ENCODE measurements at regions not wholly inside any gene's neighbourhood (a gene's known extent, or its start where the extent isn't known, plus 50 kb on each side); places are given as distances from the start of the nearest gene placed in this dataset.

GRCh38 chr13:87147076-87147475, 524.1 kb upstream of the SLITRK5 start:
- DNase-seq, result no peak
- no peaks in the 10 kb centered on the region for H3K27me3 ChIP-seq (ENCODE audit: insufficient read depth in 3 of 3, low read length in 2 of 3)

GRCh38 chr13:87153371-87153770, 517.8 kb upstream of the SLITRK5 start:
- DNase-seq, result no peak
- 92 to 94% (median 93%) methylated on average over 3 of the region's 3 CpGs for WGBS, 3 donors
- TF ChIP-seq CTCF (IDR thresholded peaks at IDR 0.05), result no peak
- no peak overlapping the region for H3K4me3 ChIP-seq
- no peak for ATAC-seq
- H3K4me1 ChIP-seq, result no peaks in the 10 kb centered on the region
- H3K36me3 ChIP-seq (ENCODE audit: insufficient read depth in 1 of 2, low read depth in 1 of 2), result no peaks in the 10 kb centered on the region
- H3K27me3 ChIP-seq (ENCODE audit: insufficient read depth in 3 of 3, low read length in 2 of 3), result no peaks in the 10 kb centered on the region
- no peak overlapping the region for H3K27ac ChIP-seq
- intact Hi-C loops (cut with DNase I), result no loop called here
- H3K9me3 ChIP-seq, result no peaks in the 10 kb centered on the region

More at GRCh38 chr13:87147076-87147475, 524.1 kb upstream of the SLITRK5 start:
- H3K36me3 ChIP-seq (ENCODE audit: insufficient read depth in 1 of 2, low read depth in 1 of 2), result no peaks in the 10 kb centered on the region
- H3K4me1 ChIP-seq, result no peaks in the 10 kb centered on the region
- H3K4me3 ChIP-seq, result no peak overlapping the region
- no peak for TF ChIP-seq CTCF (IDR thresholded peaks at IDR 0.05)
- intact Hi-C loops (cut with DNase I), result no loop called here
- H3K9me3 ChIP-seq, result no peaks in the 10 kb centered on the region
- no peak overlapping the region for H3K27ac ChIP-seq
- ATAC-seq, result no peak

DNA sequence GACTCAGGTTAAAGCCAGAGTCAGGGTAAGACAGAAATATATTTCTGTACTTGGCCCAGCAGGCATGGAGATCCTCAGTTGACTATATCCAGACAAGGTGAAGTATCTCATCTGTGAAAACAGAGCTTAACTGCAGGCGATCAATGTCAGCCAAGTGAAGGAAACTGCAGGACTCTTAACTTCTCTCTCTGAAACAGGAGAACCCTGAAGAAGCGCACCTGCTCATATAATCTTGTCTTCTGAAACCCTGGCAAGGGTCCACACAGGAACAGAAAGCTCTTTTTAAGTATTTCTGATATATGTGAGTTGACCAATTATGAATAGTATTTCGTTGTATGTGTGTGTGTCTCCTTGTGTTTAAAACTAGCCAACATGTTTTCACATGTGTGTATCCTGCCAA, 504.8 kb upstream of the SLITRK5 start:
- TF ChIP-seq CTCF (IDR thresholded peaks at IDR 0.05), result no peak
- Histone ChIP-seq H3K27ac (no peak overlapping the region), H3K4me3 (no peak overlapping the region), H3K4me1 (no peaks in the 10 kb centered on the region), H3K27me3 (ENCODE audit: insufficient read depth in 3 of 3, low read length in 2 of 3) (no peaks in the 10 kb centered on the region), H3K9me3 (peaks cover 9% of the 10 kb centered on the region), H3K36me3 (ENCODE audit: insufficient read depth in 1 of 2, low read depth in 1 of 2) (no peaks in the 10 kb centered on the region)
- intact Hi-C loops (cut with DNase I), result no loop called here
- WGBS, 3 donors, result 71 to 77% (median 75%) methylated on average over 3 of the region's 3 CpGs
- ATAC-seq (no peak), DNase-seq (no peak)

DNA sequence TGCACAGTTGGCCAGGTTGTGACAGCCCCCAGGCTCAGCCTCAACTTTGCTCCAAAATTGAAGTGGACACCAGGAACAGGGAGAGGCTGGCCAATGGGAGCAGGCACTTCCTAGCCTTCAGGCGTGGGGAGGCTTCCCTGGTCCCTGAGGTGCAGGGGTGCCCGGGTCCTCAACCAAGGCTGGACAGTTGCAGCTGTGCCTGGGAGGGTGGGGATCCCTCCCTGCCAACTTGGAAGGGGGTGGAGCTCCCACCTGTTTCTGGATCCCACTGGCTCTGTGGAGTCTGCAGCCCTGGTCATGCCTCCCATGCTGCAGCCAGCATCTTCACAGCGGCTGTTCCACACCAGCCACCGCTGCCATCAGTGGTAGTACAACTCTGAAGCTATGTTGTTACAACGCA, 502.8 kb upstream of the SLITRK5 start:
- DNase-seq (no peak), ATAC-seq (no peak)
- no peaks in the 10 kb centered on the region for H3K4me1 ChIP-seq
- no peaks in the 10 kb centered on the region for H3K36me3 ChIP-seq (ENCODE audit: insufficient read depth in 1 of 2, low read depth in 1 of 2)
- no peak overlapping the region for H3K27ac ChIP-seq
- intact Hi-C loops (cut with DNase I), result no loop called here
- no peaks in the 10 kb centered on the region for H3K27me3 ChIP-seq (ENCODE audit: insufficient read depth in 3 of 3, low read length in 2 of 3)
- no peaks in the 10 kb centered on the region for H3K9me3 ChIP-seq
- TF ChIP-seq CTCF (IDR thresholded peaks at IDR 0.05), result no peak
- 86 to 93% (median 91%) methylated on average over 5 of the region's 5 CpGs for WGBS, 3 donors
- H3K4me3 ChIP-seq, result no peak overlapping the region

DNA sequence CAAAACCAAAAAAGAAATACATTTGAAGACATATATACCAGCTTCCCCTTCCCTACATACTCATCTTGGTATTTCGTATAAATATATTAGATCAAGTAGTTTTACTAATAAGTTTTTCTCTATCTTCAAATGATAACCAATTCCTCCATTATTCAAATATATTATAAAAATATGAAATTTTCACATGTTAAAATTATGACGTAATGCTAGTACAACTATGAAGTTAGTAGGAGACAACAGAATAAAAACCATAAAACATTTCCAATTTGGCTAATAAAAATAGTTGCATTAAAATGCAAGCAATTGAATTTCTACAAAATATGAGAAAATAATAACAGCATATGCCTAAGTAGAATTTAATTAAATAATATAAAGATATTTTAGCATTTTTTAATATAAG, 501.8 kb upstream of the SLITRK5 start:
- H3K4me1 ChIP-seq, result no peaks in the 10 kb centered on the region
- WGBS, 3 donors, result 93 to 97% (median 93%) methylated on average over 2 of the region's 2 CpGs
- no peaks in the 10 kb centered on the region for H3K27me3 ChIP-seq (ENCODE audit: insufficient read depth in 3 of 3, low read length in 2 of 3)
- no peak for TF ChIP-seq CTCF (IDR thresholded peaks at IDR 0.05)
- H3K27ac ChIP-seq, result no peak overlapping the region
- intact Hi-C loops (cut with DNase I), result no loop called here
- DNase-seq (no peak), ATAC-seq (no peak)
- H3K36me3 ChIP-seq (ENCODE audit: insufficient read depth in 1 of 2, low read depth in 1 of 2), result no peaks in the 10 kb centered on the region
- no peak overlapping the region for H3K4me3 ChIP-seq
- H3K9me3 ChIP-seq, result no peaks in the 10 kb centered on the region
